Smooth muscle cell (in vitro differentiated cells): ENCODE measurements at regions not wholly inside any gene's neighbourhood (a gene's known extent, or its start where the extent isn't known, plus 50 kb on each side); places are given as distances from the start of the nearest gene placed in this dataset.

ENCODE experiments used
- DNase-seq: peaks from one replicate; lab custom pipeline; 2025; ENCODE audit not compliant: unreplicated experiment; lab: John Stamatoyannopoulos, UW
- H2AFZ ChIP-seq: fragments of 200-600 bp; sonication (generic); 2 replicates; pipeline ENCODE4 v1.6.0; 2016; ENCODE audit warnings: antibody characterized with exemption, low read depth, mild to moderate bottlenecking
- H3F3A ChIP-seq: fragments of 200-600 bp; sonication (generic); 2 replicates; pipeline ENCODE4 v1.6.0; 2017; ENCODE audit warnings: antibody characterized with exemption, low read depth
- H3K27ac ChIP-seq: fragments of 200-600 bp; sonication (generic); 2 replicates; pipeline ENCODE4 v1.5.1; 2016; ENCODE audit warnings: low read depth, mild to moderate bottlenecking
- H3K27me3 ChIP-seq: fragments of 200-600 bp; sonication (generic); 2 replicates; pipeline ENCODE4 v1.6.1; 2016; ENCODE audit warnings: low read depth, mild to moderate bottlenecking
- H3K36me3 ChIP-seq: fragments of 200-600 bp; sonication (generic); 2 replicates; pipeline ENCODE4 v1.5.1; 2016; ENCODE audit warnings: low read depth
- H3K4me1 ChIP-seq: fragments of 200-600 bp; sonication (generic); 2 replicates; pipeline ENCODE4 v1.5.1; 2016; ENCODE audit warnings: low read depth
- H3K4me2 ChIP-seq: fragments of 200-600 bp; sonication (generic); 2 replicates; pipeline ENCODE4 v1.6.0; 2016; ENCODE audit warnings: mild to moderate bottlenecking
- H3K4me3 ChIP-seq: fragments of 200-600 bp; sonication (generic); 2 replicates; pipeline ENCODE4 v1.5.1; 2016; ENCODE audit warnings: mild to moderate bottlenecking
- H3K79me2 ChIP-seq: fragments of 200-600 bp; sonication (generic); 2 replicates; pipeline ENCODE4 v1.6.0; 2016; ENCODE audit warnings: low read depth, mild to moderate bottlenecking
- H3K9ac ChIP-seq: fragments of 200-600 bp; sonication (generic); 2 replicates; pipeline ENCODE4 v1.6.0; 2016; ENCODE audit warnings: low read depth
- H3K9me3 ChIP-seq: fragments of 200-600 bp; sonication (generic); replicated peaks from 2 replicates; pipeline ENCODE4 v1.5.1; 2016; ENCODE audit warnings: low read depth
- H4K20me1 ChIP-seq: fragments of 200-600 bp; sonication (generic); 2 replicates; pipeline ENCODE4 v1.6.0; 2016; ENCODE audit warnings: low read depth
- CTCF ChIP-seq: fragments of 200-600 bp; sonication (generic); IDR thresholded peaks from 2 replicates; pipeline ENCODE4 v1.5.1; 2017; ENCODE audit warnings: borderline replicate concordance, mild to moderate bottlenecking, antibody characterized with exemption; ENCODE audit not compliant: insufficient read depth, poor library complexity, severe bottlenecking
- WGBS: methylation state at CpG from one replicate; pipeline ENCODE4 v1.1.7; 2016; ENCODE audit warnings: low lambda C conversion rate; 5-methylcytosine and 5-hydroxymethylcytosine counted together

GRCh38 chr13:47426126-47426849 is 529.4 kb upstream of the HTR2A start:
- H3K27ac ChIP-seq = no peak overlapping the region
- no peak overlapping the region for H3K4me2 ChIP-seq
- no peaks in the 10 kb centered on the region for H3K79me2 ChIP-seq
- H3K27me3 ChIP-seq = no peaks in the 10 kb centered on the region
- no peaks in the 10 kb centered on the region for H3K9me3 ChIP-seq
- TF ChIP-seq CTCF = no peak
- H3K4me3 ChIP-seq = no peak overlapping the region
- H3K4me1 ChIP-seq = no peaks in the 10 kb centered on the region
- WGBS = 80% methylated on average over 3 of the region's 3 CpGs
- H4K20me1 ChIP-seq = no peaks in the 10 kb centered on the region
- DNase-seq = no peak
- no peak overlapping the region for H2AFZ ChIP-seq
- H3K36me3 ChIP-seq = no peaks in the 10 kb centered on the region
- H3K9ac ChIP-seq = no peak overlapping the region
- H3F3A ChIP-seq = no peaks in the 10 kb centered on the region

DNA sequence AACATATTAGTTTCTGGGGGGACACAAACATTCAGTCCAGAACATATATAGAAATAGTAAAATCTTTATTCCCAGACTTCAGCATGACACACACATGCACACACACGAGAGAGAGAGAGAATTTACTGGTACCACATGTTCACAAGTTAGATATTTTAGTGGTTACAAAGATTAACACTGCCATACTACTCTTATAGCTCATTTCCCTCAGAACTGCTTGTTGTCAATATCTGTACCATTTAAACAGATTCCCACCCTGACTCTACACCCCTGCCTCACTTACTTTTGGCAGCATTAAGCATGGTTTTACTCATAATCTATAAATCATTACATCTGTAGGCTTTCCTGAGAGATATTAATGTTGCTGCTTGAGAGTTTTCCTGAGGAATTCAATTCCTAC is 524.7 kb upstream of the HTR2A start:
- H3K9me3 ChIP-seq = no peaks in the 10 kb centered on the region
- no peak overlapping the region for H2AFZ ChIP-seq
- H4K20me1 ChIP-seq = no peaks in the 10 kb centered on the region
- H3K4me2 ChIP-seq = no peak overlapping the region
- no peak for TF ChIP-seq CTCF
- H3K27me3 ChIP-seq = no peaks in the 10 kb centered on the region
- no peak overlapping the region for H3K4me3 ChIP-seq
- H3K9ac ChIP-seq = no peak overlapping the region
- no peaks in the 10 kb centered on the region for H3K4me1 ChIP-seq
- H3K36me3 ChIP-seq = no peaks in the 10 kb centered on the region
- DNase-seq = no peak
- peak overlapping the region; percentile 34 for H3K27ac ChIP-seq
- WGBS = 43% methylated on average over 1 of the region's 1 CpG
- no peaks in the 10 kb centered on the region for H3K79me2 ChIP-seq
- peaks cover 9% of the 10 kb centered on the region for H3F3A ChIP-seq

- no peaks in the 10 kb centered on the region for H3K27me3 ChIP-seq
- H3K36me3 ChIP-seq = no peaks in the 10 kb centered on the region
- no peaks in the 10 kb centered on the region for H3K9me3 ChIP-seq
- H3K4me3 ChIP-seq = no peak overlapping the region
- no peaks in the 10 kb centered on the region for H3K79me2 ChIP-seq
- no peak overlapping the region for H2AFZ ChIP-seq
- no peak overlapping the region for H3K9ac ChIP-seq
- no peak for TF ChIP-seq CTCF
- no peaks in the 10 kb centered on the region for H3K4me1 ChIP-seq
- 31% methylated on average over 1 of the region's 1 CpG for WGBS
- DNase-seq = no peak
- peak overlapping the region; percentile 34 for H3K27ac ChIP-seq
- H4K20me1 ChIP-seq = no peaks in the 10 kb centered on the region
- no peak overlapping the region for H3K4me2 ChIP-seq
- peaks cover 9% of the 10 kb centered on the region for H3F3A ChIP-seq
Observed at GRCh38 chr13:47420568-47420967, 523.7 kb upstream of the HTR2A start.

GRCh38 chr13:47420020-47420419 is 523.2 kb upstream of the HTR2A start:
- H3K36me3 ChIP-seq = no peaks in the 10 kb centered on the region
- peak overlapping the region; percentile 34 for H3K27ac ChIP-seq
- H3F3A ChIP-seq = peaks cover 13% of the 10 kb centered on the region
- no peak overlapping the region for H3K4me2 ChIP-seq
- H3K9ac ChIP-seq = no peak overlapping the region
- no peak overlapping the region for H3K4me3 ChIP-seq
- H3K27me3 ChIP-seq = no peaks in the 10 kb centered on the region
- TF ChIP-seq CTCF = no peak
- H4K20me1 ChIP-seq = no peaks in the 10 kb centered on the region
- no peaks in the 10 kb centered on the region for H3K79me2 ChIP-seq
- H3K9me3 ChIP-seq = no peaks in the 10 kb centered on the region
- 66% methylated on average over 1 of the region's 1 CpG for WGBS
- H2AFZ ChIP-seq = no peak overlapping the region
- no peak for DNase-seq
- H3K4me1 ChIP-seq = no peaks in the 10 kb centered on the region
